Nephron (organoid): ENCODE measurements at regions not wholly inside any gene's neighbourhood (a gene's known extent, or its start where the extent isn't known, plus 50 kb on each side); places are given as distances from the start of the nearest gene placed in this dataset.

Experiments used
- H3K27ac Mint-ChIP-seq, 3 experiments: 2 replicates each; pipeline ENCODE4 v1.8.0; 2020; ENCODE audit warnings: mixed read lengths in 3 of 3, mild to moderate bottlenecking in 2 of 3, moderate library complexity in 1 of 3
- H3K27me3 Mint-ChIP-seq: 2 replicates; pipeline ENCODE4 v1.8.0; 2021; ENCODE audit warnings: low read depth, mild to moderate bottlenecking, moderate library complexity, mixed read lengths
- H3K36me3 Mint-ChIP-seq: 2 replicates; pipeline ENCODE4 v1.8.0; 2020; ENCODE audit warnings: low read depth, mixed read lengths
- H3K4me1 Mint-ChIP-seq: 2 replicates; pipeline ENCODE4 v1.8.0; 2020; ENCODE audit warnings: mixed read lengths
- H3K4me3 Mint-ChIP-seq, 3 experiments: 2 replicates each; pipeline ENCODE4 v1.8.0; 2020; ENCODE audit warnings: mild to moderate bottlenecking in 3 of 3, mixed read lengths in 3 of 3, moderate library complexity in 2 of 3
- H3K9me3 Mint-ChIP-seq: 2 replicates; pipeline ENCODE4 v1.8.0; 2020; ENCODE audit warnings: mixed read lengths
- CTCF ChIP-seq, 3 experiments: fragments of 200-600 bp; sonication (generic); IDR thresholded peaks; one replicate each; pipeline ENCODE4 v1.5.0; 2021; ENCODE audit warnings: antibody characterized with exemption in 3 of 3; ENCODE audit not compliant: unreplicated experiment in 3 of 3

GRCh38 chr17:36825521-36825920 is 111.8 kb upstream of the LHX1 start:
- H3K36me3 Mint-ChIP-seq: no peaks in the 10 kb centered on the region
- no peak for TF ChIP-seq CTCF (IDR thresholded peaks at IDR 0.05; ENCODE audit: unreplicated experiment in 3 of 3)
- no peaks in the 10 kb centered on the region for H3K9me3 Mint-ChIP-seq
- peaks cover 5% of the 10 kb centered on the region for H3K4me1 Mint-ChIP-seq
- peaks cover 53% of the 10 kb centered on the region for H3K27me3 Mint-ChIP-seq
- no peak overlapping the region for H3K27ac Mint-ChIP-seq
- H3K4me3 Mint-ChIP-seq: no peak overlapping the region

- no peak for TF ChIP-seq CTCF (IDR thresholded peaks at IDR 0.05; ENCODE audit: unreplicated experiment in 3 of 3)
- no peak overlapping the region for H3K4me3 Mint-ChIP-seq
Observed at GRCh38 chr17:36825951-36826350, 111.3 kb upstream of the LHX1 start.

GRCh38 chr17:36827081-36827480 is 110.2 kb upstream of the LHX1 start:
- Mint-ChIP-seq H3K36me3 (no peaks in the 10 kb centered on the region), H3K27ac (peak overlapping the region in 2 of 3 experiments; percentile 30 to 57), H3K27me3 (peaks cover 38% of the 10 kb centered on the region), H3K4me1 (peaks cover 5% of the 10 kb centered on the region), H3K9me3 (no peaks in the 10 kb centered on the region), H3K4me3 (peak overlapping the region in 1 of 3 experiments; percentile 8)
- no peak for TF ChIP-seq CTCF (IDR thresholded peaks at IDR 0.05; ENCODE audit: unreplicated experiment in 3 of 3)

More at GRCh38 chr17:36825951-36826350, 111.3 kb upstream of the LHX1 start:
- peaks cover 49% of the 10 kb centered on the region for H3K27me3 Mint-ChIP-seq
- no peak overlapping the region for H3K27ac Mint-ChIP-seq
- H3K4me1 Mint-ChIP-seq: peaks cover 5% of the 10 kb centered on the region
- no peaks in the 10 kb centered on the region for H3K36me3 Mint-ChIP-seq
- H3K9me3 Mint-ChIP-seq: no peaks in the 10 kb centered on the region

GRCh38 chr17:36829676-36830075 is 107.6 kb upstream of the LHX1 start:
- no peaks in the 10 kb centered on the region for H3K36me3 Mint-ChIP-seq
- no peaks in the 10 kb centered on the region for H3K9me3 Mint-ChIP-seq
- peaks cover 5% of the 10 kb centered on the region for H3K4me1 Mint-ChIP-seq
- H3K27ac Mint-ChIP-seq: no peak overlapping the region
- H3K27me3 Mint-ChIP-seq: peaks cover 29% of the 10 kb centered on the region
- TF ChIP-seq CTCF (IDR thresholded peaks at IDR 0.05; ENCODE audit: unreplicated experiment in 3 of 3): no peak
- H3K4me3 Mint-ChIP-seq: no peak overlapping the region

- no peak for TF ChIP-seq CTCF (IDR thresholded peaks at IDR 0.05; ENCODE audit: unreplicated experiment in 3 of 3)
- H3K27ac Mint-ChIP-seq: no peak overlapping the region
- H3K27me3 Mint-ChIP-seq: peaks cover 16% of the 10 kb centered on the region
- no peaks in the 10 kb centered on the region for H3K36me3 Mint-ChIP-seq
- H3K4me1 Mint-ChIP-seq: no peaks in the 10 kb centered on the region
- no peaks in the 10 kb centered on the region for H3K9me3 Mint-ChIP-seq
- H3K4me3 Mint-ChIP-seq: no peak overlapping the region
Observed at GRCh38 chr17:36833279-36833678, 104.0 kb upstream of the LHX1 start.

- Mint-ChIP-seq H3K9me3 (no peaks in the 10 kb centered on the region), H3K27ac (no peak overlapping the region), H3K36me3 (no peaks in the 10 kb centered on the region), H3K4me3 (no peak overlapping the region), H3K27me3 (peaks cover 20% of the 10 kb centered on the region), H3K4me1 (no peaks in the 10 kb centered on the region)
- no peak for TF ChIP-seq CTCF (IDR thresholded peaks at IDR 0.05; ENCODE audit: unreplicated experiment in 3 of 3)
Observed at GRCh38 chr17:36835036-36835435, 102.2 kb upstream of the LHX1 start.
